HCT116 (cell line): ENCODE measurements at regions not wholly inside any gene's neighbourhood (a gene's known extent, or its start where the extent isn't known, plus 50 kb on each side); places are given as distances from the start of the nearest gene placed in this dataset.

Experiments
- POLR2A ChIP-seq: IDR thresholded peaks from 2 replicates; pipeline ENCODE4 v1.7.0; 2011; ENCODE audit warnings: borderline replicate concordance; ENCODE audit not compliant: insufficient read depth, insufficient read length; ENCODE audit errors: extremely low read depth
- TF ChIP-seq, protein P1 (sequence below), 3 experiments: fragments of 200-600 bp in 1 of 3; sonication (generic) in 1 of 3; IDR thresholded peaks in 2 of 3; conservative IDR thresholded peaks in 1 of 3; 2 replicates each; pipeline ENCODE4 v1.5.1; 2012 to 2017; ENCODE audit warnings: low read depth in 2 of 3, low read length in 2 of 3, antibody characterized with exemption in 1 of 3, borderline replicate concordance in 1 of 3, control low read depth in 1 of 3, mild to moderate bottlenecking in 1 of 3, mixed read lengths in 1 of 3, mixed run types in 1 of 3, moderate library complexity in 1 of 3; ENCODE audit not compliant: insufficient read depth in 1 of 3

DNA sequence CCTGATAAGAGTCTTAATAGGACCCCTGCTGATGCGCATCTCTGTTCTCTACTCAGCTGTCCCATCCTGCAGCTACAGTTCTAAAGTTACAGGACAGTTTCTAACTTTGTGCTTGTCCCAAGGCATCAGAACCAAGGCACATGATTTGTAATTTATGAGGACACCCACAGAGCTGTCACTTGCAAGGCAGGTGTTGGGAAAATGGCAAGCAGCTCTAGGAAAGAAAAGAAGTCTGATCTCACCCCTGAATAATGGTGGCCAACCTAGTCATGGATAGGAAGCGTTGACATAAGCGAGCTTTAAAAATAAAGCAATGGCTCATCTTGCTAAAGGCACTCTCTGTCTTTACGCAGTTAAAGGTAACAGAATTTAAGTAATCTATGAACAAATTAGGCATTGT, 127.6 kb upstream of the VGLL2 start:
- TF ChIP-seq, protein P1, sequence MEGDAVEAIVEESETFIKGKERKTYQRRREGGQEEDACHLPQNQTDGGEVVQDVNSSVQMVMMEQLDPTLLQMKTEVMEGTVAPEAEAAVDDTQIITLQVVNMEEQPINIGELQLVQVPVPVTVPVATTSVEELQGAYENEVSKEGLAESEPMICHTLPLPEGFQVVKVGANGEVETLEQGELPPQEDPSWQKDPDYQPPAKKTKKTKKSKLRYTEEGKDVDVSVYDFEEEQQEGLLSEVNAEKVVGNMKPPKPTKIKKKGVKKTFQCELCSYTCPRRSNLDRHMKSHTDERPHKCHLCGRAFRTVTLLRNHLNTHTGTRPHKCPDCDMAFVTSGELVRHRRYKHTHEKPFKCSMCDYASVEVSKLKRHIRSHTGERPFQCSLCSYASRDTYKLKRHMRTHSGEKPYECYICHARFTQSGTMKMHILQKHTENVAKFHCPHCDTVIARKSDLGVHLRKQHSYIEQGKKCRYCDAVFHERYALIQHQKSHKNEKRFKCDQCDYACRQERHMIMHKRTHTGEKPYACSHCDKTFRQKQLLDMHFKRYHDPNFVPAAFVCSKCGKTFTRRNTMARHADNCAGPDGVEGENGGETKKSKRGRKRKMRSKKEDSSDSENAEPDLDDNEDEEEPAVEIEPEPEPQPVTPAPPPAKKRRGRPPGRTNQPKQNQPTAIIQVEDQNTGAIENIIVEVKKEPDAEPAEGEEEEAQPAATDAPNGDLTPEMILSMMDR (IDR thresholded peaks at IDR 0.05 in 2 of 3, conservative IDR thresholded peaks at IDR 0.05 in 1 of 3; ENCODE audit: borderline replicate concordance in 1 of 3, insufficient read depth in 1 of 3, low read depth in 2 of 3, low read length in 2 of 3), result no peak
- TF ChIP-seq POLR2A, result no peak
